Psoas muscle (tissue), 7 donors: ENCODE measurements at regions not wholly inside any gene's neighbourhood (a gene's known extent, or its start where the extent isn't known, plus 50 kb on each side); places are given as distances from the start of the nearest gene placed in this dataset.

Experiments
- ATAC-seq, 4 donors: fragments of 200-7000 bp; cut with Tn5 transposase; one replicate each; pipeline ENCODE4 v1.9.1; 2020; ENCODE audit warnings: moderate library complexity in 3 of 4, mild to moderate bottlenecking in 2 of 4
- DNase-seq, 2 donors: peaks; one replicate each; pipeline ENCODE4 v3.0.0-alpha.2; 2020
- H3K27ac ChIP-seq: fragments of 200-600 bp; one replicate; pipeline ENCODE4 v1.8.0; 2022
- H3K27me3 ChIP-seq, 3 donors: fragments of 200-600 bp in 1 of 3; one replicate each; pipeline versions ENCODE4 v1.6.1 to v1.8.0; 2013 to 2022; ENCODE audit warnings: low read length in 2 of 3, mild to moderate bottlenecking in 2 of 3, moderate library complexity in 1 of 3; ENCODE audit not compliant: insufficient read depth in 3 of 3
- H3K36me3 ChIP-seq, 2 donors: fragments of 200-600 bp in 1 of 2; one replicate each; pipeline versions ENCODE4 v1.6.1 to v1.8.0; 2013 to 2022; ENCODE audit warnings: low read depth in 1 of 2, mild to moderate bottlenecking in 1 of 2, moderate library complexity in 1 of 2; ENCODE audit not compliant: insufficient read depth in 1 of 2
- H3K4me1 ChIP-seq: fragments of 200-600 bp; one replicate; pipeline ENCODE4 v1.8.0; 2022
- H3K4me3 ChIP-seq: fragments of 200-600 bp; one replicate; pipeline ENCODE4 v1.8.0; 2022; ENCODE audit warnings: mild to moderate bottlenecking
- H3K9me3 ChIP-seq: fragments of 200-600 bp; one replicate; pipeline ENCODE4 v1.8.0; 2022
- WGBS, 3 donors: extraction: QIAGEN DNeasy Blood & Tissue Kit; methylation state at CpG; one replicate each; pipeline versions ENCODE4 v1.1.6 to v1.1.7; 2013; 5-methylcytosine and 5-hydroxymethylcytosine counted together
- intact Hi-C, 2 donors: fragments of 100-400 bp; cut with DNase I; formaldehyde crosslinking; loops; one replicate each; pipeline versions ENCODE4 v1.11.0 to v1.14.2; 2022
- TF ChIP-seq, protein P1 (sequence below): fragments of 200-600 bp; IDR thresholded peaks from one replicate; pipeline ENCODE4 v1.8.0; 2022; ENCODE audit warnings: antibody characterized with exemption
- donor health status: healthy with polysubstance abuse.
- donor health status: DM: no; HTN: no; CAD: no; lungs with moderate emphysema.
- donor health status: Bipolar disorder and iron deficiency.
- donor health status: healthy.
- donor health status: DM: yes; HTN: yes; CAD: no.
- donor health status: DM: no; HTN: no; CAD: no.
- donor health status: DM: yes; HTN: yes; CAD: no.

DNA sequence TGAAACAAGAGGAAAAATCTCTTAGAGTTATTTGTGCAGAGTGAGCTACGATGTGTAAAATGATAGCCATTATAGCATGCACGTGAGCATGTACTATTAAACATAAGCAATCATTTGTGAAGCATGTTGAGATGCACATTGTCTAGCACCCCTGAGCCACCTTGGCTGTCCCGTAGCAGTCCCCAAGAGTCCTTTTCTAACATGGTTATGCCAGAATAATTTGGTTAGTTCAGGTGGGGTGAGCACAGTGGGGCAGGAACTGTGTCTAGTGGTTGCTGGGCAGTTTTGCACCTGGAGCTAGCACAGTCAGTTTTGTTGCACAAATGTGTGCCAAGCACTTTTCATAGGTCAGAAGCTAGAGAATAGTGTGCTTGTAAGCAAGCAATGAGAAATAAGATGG is 809.8 kb downstream of the RNF144A start:
- no peaks in the 10 kb centered on the region for H3K36me3 ChIP-seq
- 67 to 73% (median 68%) methylated on average over 3 of the region's 3 CpGs for WGBS, 3 donors
- TF ChIP-seq, protein P1, sequence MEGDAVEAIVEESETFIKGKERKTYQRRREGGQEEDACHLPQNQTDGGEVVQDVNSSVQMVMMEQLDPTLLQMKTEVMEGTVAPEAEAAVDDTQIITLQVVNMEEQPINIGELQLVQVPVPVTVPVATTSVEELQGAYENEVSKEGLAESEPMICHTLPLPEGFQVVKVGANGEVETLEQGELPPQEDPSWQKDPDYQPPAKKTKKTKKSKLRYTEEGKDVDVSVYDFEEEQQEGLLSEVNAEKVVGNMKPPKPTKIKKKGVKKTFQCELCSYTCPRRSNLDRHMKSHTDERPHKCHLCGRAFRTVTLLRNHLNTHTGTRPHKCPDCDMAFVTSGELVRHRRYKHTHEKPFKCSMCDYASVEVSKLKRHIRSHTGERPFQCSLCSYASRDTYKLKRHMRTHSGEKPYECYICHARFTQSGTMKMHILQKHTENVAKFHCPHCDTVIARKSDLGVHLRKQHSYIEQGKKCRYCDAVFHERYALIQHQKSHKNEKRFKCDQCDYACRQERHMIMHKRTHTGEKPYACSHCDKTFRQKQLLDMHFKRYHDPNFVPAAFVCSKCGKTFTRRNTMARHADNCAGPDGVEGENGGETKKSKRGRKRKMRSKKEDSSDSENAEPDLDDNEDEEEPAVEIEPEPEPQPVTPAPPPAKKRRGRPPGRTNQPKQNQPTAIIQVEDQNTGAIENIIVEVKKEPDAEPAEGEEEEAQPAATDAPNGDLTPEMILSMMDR = no peak
- no peak overlapping the region for H3K27ac ChIP-seq
- no peak overlapping the region for H3K4me3 ChIP-seq
- intact Hi-C loops = no loop called here
- no peak for DNase-seq
- no peaks in the 10 kb centered on the region for H3K9me3 ChIP-seq
- ATAC-seq = no peak
- no peaks in the 10 kb centered on the region for H3K4me1 ChIP-seq
- no peaks in the 10 kb centered on the region for H3K27me3 ChIP-seq

DNA sequence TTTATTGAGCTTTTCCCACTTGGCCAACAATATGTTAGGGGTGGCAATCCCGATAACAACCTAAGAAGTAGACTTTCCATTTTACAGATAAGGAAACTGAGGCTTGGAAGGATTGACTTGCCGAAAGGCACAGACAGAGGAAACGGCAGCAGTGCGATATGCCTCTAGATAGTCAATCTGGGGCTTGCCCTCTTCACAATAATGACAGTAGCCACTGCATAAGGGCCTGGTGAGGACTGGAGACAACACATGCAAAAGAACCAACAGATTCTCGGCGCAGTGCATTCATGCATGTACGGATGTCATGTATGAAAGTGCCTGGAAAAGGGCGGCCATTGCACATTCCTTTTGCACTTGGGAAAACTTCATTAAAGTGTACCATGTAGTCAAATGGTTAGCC is 811.2 kb downstream of the RNF144A start:
- intact Hi-C loops = no loop called here
- DNase-seq (no peak), ATAC-seq (no peak)
- H3K36me3 ChIP-seq = no peaks in the 10 kb centered on the region
- H3K4me3 ChIP-seq = no peak overlapping the region
- TF ChIP-seq, protein P1 = no peak
- 95 to 97% (median 96%) methylated on average over 8 of the region's 8 CpGs for WGBS, 3 donors
- no peaks in the 10 kb centered on the region for H3K27me3 ChIP-seq
- no peaks in the 10 kb centered on the region for H3K9me3 ChIP-seq
- no peaks in the 10 kb centered on the region for H3K4me1 ChIP-seq
- no peak overlapping the region for H3K27ac ChIP-seq

DNA sequence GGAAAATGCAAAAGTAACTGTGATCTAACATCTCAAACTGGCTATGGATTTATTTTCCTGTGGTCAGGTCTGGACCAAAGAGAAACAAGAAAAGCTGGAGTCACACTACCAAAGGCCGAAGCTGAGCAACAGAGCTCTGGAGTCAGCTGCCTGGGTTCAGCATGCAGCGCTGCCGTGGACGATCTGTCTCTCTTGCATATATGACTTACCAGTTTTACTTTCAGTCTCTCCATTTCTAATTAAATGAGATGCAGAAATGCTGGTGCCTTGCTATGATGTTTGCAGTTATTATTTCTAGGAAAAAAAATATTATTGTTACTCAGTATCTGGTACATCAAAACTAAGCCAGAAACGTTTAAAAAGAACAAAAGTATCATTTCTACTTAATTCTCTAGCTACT is 813.2 kb downstream of the RNF144A start:
- WGBS, 3 donors = 69 to 79% (median 75%) methylated on average over 5 of the region's 5 CpGs
- Histone ChIP-seq H3K4me3 (no peak overlapping the region), H3K27me3 (no peaks in the 10 kb centered on the region), H3K4me1 (no peaks in the 10 kb centered on the region), H3K27ac (no peak overlapping the region), H3K9me3 (no peaks in the 10 kb centered on the region), H3K36me3 (no peaks in the 10 kb centered on the region)
- DNase-seq = no peak
- intact Hi-C loops = no loop called here
- TF ChIP-seq, protein P1 = no peak
- no peak for ATAC-seq

DNA sequence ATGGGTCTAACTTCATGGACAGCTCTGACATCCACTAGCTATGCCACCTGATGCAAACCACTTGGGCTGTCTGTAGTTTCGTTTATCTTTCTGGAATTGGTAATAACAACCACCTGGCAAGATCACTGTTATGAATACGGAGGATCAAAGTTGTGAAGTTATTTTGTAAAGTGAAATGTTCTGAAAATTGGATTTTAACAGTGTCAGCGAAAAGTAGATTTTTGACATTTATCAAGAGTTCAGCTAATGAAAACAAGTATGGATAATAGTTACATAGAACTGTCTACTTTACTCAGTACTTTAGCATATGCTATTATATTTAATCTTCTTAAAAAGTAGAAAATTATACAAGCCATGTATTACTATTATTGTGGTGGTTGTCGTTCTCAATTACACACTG is 813.8 kb downstream of the RNF144A start:
- H3K9me3 ChIP-seq = no peaks in the 10 kb centered on the region
- 63 to 70% (median 65%) methylated on average over 4 of the region's 4 CpGs for WGBS, 3 donors

DNA sequence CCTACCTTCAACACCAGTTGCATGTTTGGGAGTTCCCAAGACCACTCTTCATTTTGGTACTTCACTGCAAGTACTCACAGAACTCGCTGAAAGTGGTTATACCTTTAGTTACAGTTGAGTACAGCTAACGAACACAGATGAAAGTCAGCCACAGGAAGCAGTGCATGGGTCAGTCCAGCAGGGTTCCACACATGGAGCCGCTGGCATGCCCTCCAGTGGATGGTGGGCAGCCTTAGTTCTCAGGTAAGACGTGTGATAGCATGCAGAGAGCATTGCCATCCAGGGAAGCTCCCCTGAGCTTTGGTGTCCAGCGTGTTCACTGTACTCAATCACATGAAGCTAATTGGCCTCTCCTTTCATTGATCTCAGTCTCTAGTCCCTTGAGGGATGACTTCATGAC is 815.3 kb downstream of the RNF144A start:
- TF ChIP-seq, protein P1 = no peak
- 79 to 89% (median 85%) methylated on average over 5 of the region's 5 CpGs for WGBS, 3 donors
- Histone ChIP-seq H3K27ac (no peak overlapping the region), H3K27me3 (no peaks in the 10 kb centered on the region), H3K36me3 (no peaks in the 10 kb centered on the region), H3K4me3 (no peak overlapping the region), H3K4me1 (no peaks in the 10 kb centered on the region), H3K9me3 (no peaks in the 10 kb centered on the region)
- ATAC-seq = no peak
- DNase-seq = no peak
- intact Hi-C loops = no loop called here

More for the DNA sequence above, 813.8 kb downstream of the RNF144A start:
- Histone ChIP-seq H3K27me3 (no peaks in the 10 kb centered on the region), H3K27ac (no peak overlapping the region), H3K36me3 (no peaks in the 10 kb centered on the region), H3K4me3 (no peak overlapping the region), H3K4me1 (no peaks in the 10 kb centered on the region)
- TF ChIP-seq, protein P1 = no peak
- no peak for ATAC-seq
- intact Hi-C loops = no loop called here
- DNase-seq = no peak
